MCF 10A (cell line): ENCODE measurements at regions not wholly inside any gene's neighbourhood (a gene's known extent, or its start where the extent isn't known, plus 50 kb on each side); places are given as distances from the start of the nearest gene placed in this dataset.
A peak's percentile ranks its signal among the peaks of the same experiment; 100 is the strongest.

Experiments used
- BruUV-seq: library from RNA; stranded (reverse); fragments of 400-500 nt; replicated peaks from 2 replicates; lab custom pipeline; 2021; lab: Mats Ljungman, UMichigan
- CTCF ChIA-PET: fragments of 300-600 bp; sonication (Branson Sonifier 250); formaldehyde crosslinking; extraction: SDS; loops from one replicate; lab custom pipeline; 2021; ENCODE audit warnings: antibody characterized with exemption, inconsistent platforms; lab: Yijun Ruan, JAX
- POLR2A ChIA-PET: fragments of 300-600, 350-650 bp; sonication (Branson Sonifier 250); formaldehyde crosslinking; extraction: SDS; loops from one replicate; lab custom pipeline; 2020; ENCODE audit warnings: antibody characterized with exemption, inconsistent platforms; lab: Yijun Ruan, JAX
- DNase-seq: peaks from one replicate; pipeline ENCODE4 v3.0.0-alpha.2; 2018; ENCODE audit not compliant: unreplicated experiment
- H3K27ac Mint-ChIP-seq: one replicate; pipeline ENCODE4 v1.8.0; 2022; ENCODE audit warnings: mild to moderate bottlenecking, low read depth, mixed read lengths; ENCODE audit not compliant: unreplicated experiment
- H3K27me3 Mint-ChIP-seq: one replicate; pipeline ENCODE4 v1.8.0; 2022; ENCODE audit warnings: mixed read lengths; ENCODE audit not compliant: insufficient read depth, unreplicated experiment
- H3K36me3 Mint-ChIP-seq: one replicate; pipeline ENCODE4 v1.8.0; 2022; ENCODE audit warnings: mild to moderate bottlenecking, moderate library complexity, mixed read lengths; ENCODE audit not compliant: insufficient read depth, unreplicated experiment
- H3K4me1 Mint-ChIP-seq: one replicate; pipeline ENCODE4 v1.8.0; 2022; ENCODE audit warnings: mixed read lengths; ENCODE audit not compliant: insufficient read depth, unreplicated experiment
- H3K4me3 Mint-ChIP-seq: one replicate; pipeline ENCODE4 v1.8.0; 2022; ENCODE audit warnings: mild to moderate bottlenecking, moderate library complexity, mixed read lengths; ENCODE audit not compliant: unreplicated experiment
- H3K9me3 Mint-ChIP-seq: one replicate; pipeline ENCODE4 v1.8.0; 2022; ENCODE audit warnings: mixed read lengths; ENCODE audit not compliant: unreplicated experiment
- CTCF ChIP-seq: fragments of 200-600 bp; IDR thresholded peaks from one replicate; pipeline ENCODE4 v1.8.0; 2022; ENCODE audit warnings: antibody characterized with exemption, mild to moderate bottlenecking; ENCODE audit not compliant: unreplicated experiment
- intact Hi-C: fragments of 100-400 bp; cut with micrococcal nuclease; formaldehyde crosslinking; loops from 2 replicates; pipeline ENCODE4 v1.14.1; 2022

- intact Hi-C loops: no loop called here
- DNase-seq: no peak
- BruUV-seq: no TSS peak
- H3K27me3 Mint-ChIP-seq: no peaks in the 10 kb centered on the region
- H3K4me3 Mint-ChIP-seq: no peak overlapping the region
- POLR2A ChIA-PET: interaction anchor here (0.6 to 2.2 kb wide), 3 partner anchors 10 to 782 kb away, joined by 3 to 4 read pairs (median 3); no protein-coding TSS in a partner anchor
- H3K36me3 Mint-ChIP-seq: no peaks in the 10 kb centered on the region
- no peak for TF ChIP-seq CTCF
- CTCF ChIA-PET: interaction anchor here (0.8 to 1.9 kb wide), 2 partner anchors 9 to 10 kb away, joined by 4 to 6 read pairs; no protein-coding TSS in a partner anchor
- H3K9me3 Mint-ChIP-seq: no peaks in the 10 kb centered on the region
- no peak overlapping the region for H3K27ac Mint-ChIP-seq
- peaks cover 5% of the 10 kb centered on the region for H3K4me1 Mint-ChIP-seq
Observed at GRCh38 chr4:147029296-147029695, 83.6 kb upstream of the TTC29 start.

- ChIA-PET POLR2A (interaction anchor here (0.7 kb wide), 2 partner anchors 307 to 823 kb away, joined by 3 read pairs; no protein-coding TSS in a partner anchor), CTCF (interaction anchor here (0.9 kb wide), 1 partner anchor 17 kb away, joined by 3 read pairs; no protein-coding TSS in a partner anchor)
- no peak for DNase-seq
- TF ChIP-seq CTCF: no peak
- no peak overlapping the region for H3K4me3 Mint-ChIP-seq
- H3K4me1 Mint-ChIP-seq: peaks cover 14% of the 10 kb centered on the region
- H3K27ac Mint-ChIP-seq: no peak overlapping the region
- BruUV-seq: no TSS peak
- H3K36me3 Mint-ChIP-seq: no peaks in the 10 kb centered on the region
- intact Hi-C loops: no loop called here
- no peaks in the 10 kb centered on the region for H3K27me3 Mint-ChIP-seq
- H3K9me3 Mint-ChIP-seq: no peaks in the 10 kb centered on the region
Observed at GRCh38 chr4:147034372-147034771, 88.7 kb upstream of the TTC29 start.

- Mint-ChIP-seq H3K4me3 (no peak overlapping the region), H3K27me3 (no peaks in the 10 kb centered on the region), H3K36me3 (no peaks in the 10 kb centered on the region), H3K27ac (no peak overlapping the region), H3K9me3 (no peaks in the 10 kb centered on the region), H3K4me1 (peaks cover 14% of the 10 kb centered on the region)
- POLR2A ChIA-PET: interaction anchor here (1.6 kb wide), 1 partner anchor 13 kb away, joined by 4 read pairs; no protein-coding TSS in a partner anchor
- CTCF ChIA-PET: interaction anchor here (0.6 to 1.9 kb wide), 3 partner anchors 10 to 60 kb away, joined by 3 to 8 read pairs (median 4); no protein-coding TSS in a partner anchor
- no TSS peak for BruUV-seq
- no peak for TF ChIP-seq CTCF
- intact Hi-C loops: no loop called here
- DNase-seq: no peak
Observed at GRCh38 chr4:147037069-147037468, 91.4 kb upstream of the TTC29 start.

- no peak for DNase-seq
- H3K36me3 Mint-ChIP-seq: no peaks in the 10 kb centered on the region
- ChIA-PET CTCF (interaction anchor here (0.5 to 1.8 kb wide), 4 partner anchors 21 to 550 kb away, joined by 3 to 7 read pairs (median 4); no protein-coding TSS in a partner anchor), POLR2A (interaction anchor here (1.1 kb wide), 1 partner anchor 10 kb away, joined by 3 read pairs; no protein-coding TSS in a partner anchor)
- peaks cover 7% of the 10 kb centered on the region for H3K4me1 Mint-ChIP-seq
- H3K4me3 Mint-ChIP-seq: no peak overlapping the region
- intact Hi-C loops: no loop called here
- no peak for TF ChIP-seq CTCF
- peak overlapping the region; percentile 41 for H3K27ac Mint-ChIP-seq
- H3K27me3 Mint-ChIP-seq: no peaks in the 10 kb centered on the region
- BruUV-seq: no TSS peak
- no peaks in the 10 kb centered on the region for H3K9me3 Mint-ChIP-seq
Observed at GRCh38 chr4:147039976-147040575, 94.4 kb upstream of the TTC29 start.
